Peyer's patch (tissue), 4 donors: ENCODE measurements at regions not wholly inside any gene's neighbourhood (a gene's known extent, or its start where the extent isn't known, plus 50 kb on each side); places are given as distances from the start of the nearest gene placed in this dataset.

ENCODE experiments used
- POLR2A ChIP-seq, 2 donors: fragments of 450-650 bp; IDR thresholded peaks; one replicate each; pipeline ENCODE4 v1.5.1; 2017; ENCODE audit warnings: antibody characterized with exemption in 2 of 2, mild to moderate bottlenecking in 2 of 2, moderate library complexity in 2 of 2
- TF ChIP-seq, protein P1 (sequence below), 6 experiments: fragments of 450-650 bp in 4 of 6; fragments of 200-600 bp in 2 of 6; sonication (generic) in 1 of 6; IDR thresholded peaks; one replicate each; pipeline ENCODE4 v1.5.1; 2017 to 2019; ENCODE audit warnings: antibody characterized with exemption in 6 of 6, mild to moderate bottlenecking in 3 of 6, moderate library complexity in 1 of 6

DNA sequence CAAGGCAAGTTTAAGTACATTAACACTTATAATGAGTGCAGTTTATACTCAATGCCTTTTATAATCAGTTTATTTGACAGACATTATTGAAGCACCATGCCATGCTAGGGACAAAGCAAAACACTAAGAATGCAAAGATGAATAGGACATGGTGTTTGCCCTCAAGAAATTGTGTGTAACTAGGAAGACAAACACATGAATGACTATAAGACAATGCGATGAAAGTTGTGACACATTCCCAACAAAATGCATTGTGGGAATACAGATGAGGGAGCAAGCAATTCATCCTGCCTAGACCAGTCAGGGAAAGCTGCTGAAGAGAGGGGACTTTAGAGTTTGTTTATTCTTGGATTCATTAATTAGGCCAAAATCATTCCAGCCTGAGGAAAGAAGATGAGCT, 133.8 kb upstream of the TRPC6 start:
- TF ChIP-seq, protein P1, sequence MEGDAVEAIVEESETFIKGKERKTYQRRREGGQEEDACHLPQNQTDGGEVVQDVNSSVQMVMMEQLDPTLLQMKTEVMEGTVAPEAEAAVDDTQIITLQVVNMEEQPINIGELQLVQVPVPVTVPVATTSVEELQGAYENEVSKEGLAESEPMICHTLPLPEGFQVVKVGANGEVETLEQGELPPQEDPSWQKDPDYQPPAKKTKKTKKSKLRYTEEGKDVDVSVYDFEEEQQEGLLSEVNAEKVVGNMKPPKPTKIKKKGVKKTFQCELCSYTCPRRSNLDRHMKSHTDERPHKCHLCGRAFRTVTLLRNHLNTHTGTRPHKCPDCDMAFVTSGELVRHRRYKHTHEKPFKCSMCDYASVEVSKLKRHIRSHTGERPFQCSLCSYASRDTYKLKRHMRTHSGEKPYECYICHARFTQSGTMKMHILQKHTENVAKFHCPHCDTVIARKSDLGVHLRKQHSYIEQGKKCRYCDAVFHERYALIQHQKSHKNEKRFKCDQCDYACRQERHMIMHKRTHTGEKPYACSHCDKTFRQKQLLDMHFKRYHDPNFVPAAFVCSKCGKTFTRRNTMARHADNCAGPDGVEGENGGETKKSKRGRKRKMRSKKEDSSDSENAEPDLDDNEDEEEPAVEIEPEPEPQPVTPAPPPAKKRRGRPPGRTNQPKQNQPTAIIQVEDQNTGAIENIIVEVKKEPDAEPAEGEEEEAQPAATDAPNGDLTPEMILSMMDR (IDR thresholded peaks at IDR 0.05), result no peak
- TF ChIP-seq POLR2A (IDR thresholded peaks at IDR 0.05), result no peak
